ENCODE measurements at regions not wholly inside any gene's neighbourhood (a gene's known extent, or its start where the extent isn't known, plus 50 kb on each side); places are given as distances from the start of the nearest gene placed in this dataset.
"Not testable (repeated sequence)": the region's sequence is repeated elsewhere in the genome, so short reads cannot be mapped to it uniquely, and the experiment has no call there.

DNA sequence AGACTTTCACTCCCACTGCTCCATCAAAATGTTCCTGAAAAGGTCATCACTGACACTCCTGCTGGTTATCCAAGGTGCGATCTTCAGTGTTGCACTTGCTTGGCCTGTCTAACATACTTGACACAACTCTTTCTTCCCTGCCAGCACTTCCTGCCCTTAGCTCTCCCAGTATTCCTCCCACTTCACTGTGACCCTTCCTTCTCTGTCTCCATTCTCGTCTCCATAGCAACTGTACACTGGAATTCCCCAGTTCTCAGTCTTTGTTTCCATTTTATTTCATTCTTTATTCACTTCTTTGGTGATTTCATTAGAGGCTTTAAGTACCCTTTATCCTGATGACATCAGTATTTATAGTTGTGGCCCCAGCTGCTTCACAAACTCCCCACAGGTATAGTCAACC lies 333.0 kb downstream of the IRS1 start:
- TF ChIP-seq CTCF (IDR thresholded peaks at IDR 0.05; ENCODE audit: extremely low read depth, insufficient read depth, missing control alignments): no peak
- DNase-seq (ENCODE audit: low spot score): no peak
- in situ Hi-C loops (cut with MboI; ENCODE audit: low pct_unique_long_range_greater_than_20kb, low sequenced_read_pairs, unreplicated experiment): no loop called here

- TF ChIP-seq CTCF (IDR thresholded peaks at IDR 0.05; ENCODE audit: extremely low read depth, insufficient read depth, missing control alignments): no peak
- in situ Hi-C loops (cut with MboI; ENCODE audit: low pct_unique_long_range_greater_than_20kb, low sequenced_read_pairs, unreplicated experiment): no loop called here
- no peak for DNase-seq (ENCODE audit: low spot score)
Measured at GRCh38 chr2:226466124-226466523, 333.5 kb downstream of the IRS1 start.

GRCh38 chr2:226464380-226464779 lies 335.2 kb downstream of the IRS1 start:
- DNase-seq (ENCODE audit: low spot score): no peak
- in situ Hi-C loops (cut with MboI; ENCODE audit: low pct_unique_long_range_greater_than_20kb, low sequenced_read_pairs, unreplicated experiment): no loop called here
- no peak for TF ChIP-seq CTCF (IDR thresholded peaks at IDR 0.05; ENCODE audit: extremely low read depth, insufficient read depth, missing control alignments)

DNA sequence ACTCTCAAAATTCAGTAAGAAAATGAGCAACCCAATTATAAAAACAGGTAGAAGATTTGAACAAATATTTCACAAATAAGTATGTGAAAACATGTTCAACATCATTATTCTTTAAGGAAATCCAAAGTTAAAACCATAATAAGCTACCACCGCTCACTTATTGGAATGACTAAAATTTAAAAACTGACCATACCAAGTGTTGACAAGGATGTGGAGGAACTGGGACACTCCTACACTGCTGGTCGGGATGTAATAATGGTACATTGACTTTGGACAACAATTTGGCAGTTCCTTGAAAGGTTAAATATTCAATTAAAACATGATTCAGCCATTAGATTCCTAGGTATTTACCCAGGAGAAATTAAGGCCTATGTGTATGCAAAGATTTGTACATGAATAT lies 336.5 kb downstream of the IRS1 start:
- in situ Hi-C loops (cut with MboI; ENCODE audit: low pct_unique_long_range_greater_than_20kb, low sequenced_read_pairs, unreplicated experiment): no loop called here
- no peak for TF ChIP-seq CTCF (IDR thresholded peaks at IDR 0.05; ENCODE audit: extremely low read depth, insufficient read depth, missing control alignments)

GRCh38 chr2:226461981-226462380 lies 337.6 kb downstream of the IRS1 start:
- TF ChIP-seq CTCF (IDR thresholded peaks at IDR 0.05; ENCODE audit: extremely low read depth, insufficient read depth, missing control alignments): no peak
- no peak for DNase-seq (ENCODE audit: low spot score)
- in situ Hi-C loops (cut with MboI; ENCODE audit: low pct_unique_long_range_greater_than_20kb, low sequenced_read_pairs, unreplicated experiment): no loop called here

More for the DNA sequence above, 336.5 kb downstream of the IRS1 start:
- DNase-seq (ENCODE audit: low spot score): no peak

- DNase-seq (ENCODE audit: low spot score); in situ Hi-C loops (cut with MboI; ENCODE audit: low pct_unique_long_range_greater_than_20kb, low sequenced_read_pairs, unreplicated experiment): not testable (repeated sequence)
Measured at GRCh38 chr2:226456144-226456543, 343.5 kb downstream of the IRS1 start.

DNA sequence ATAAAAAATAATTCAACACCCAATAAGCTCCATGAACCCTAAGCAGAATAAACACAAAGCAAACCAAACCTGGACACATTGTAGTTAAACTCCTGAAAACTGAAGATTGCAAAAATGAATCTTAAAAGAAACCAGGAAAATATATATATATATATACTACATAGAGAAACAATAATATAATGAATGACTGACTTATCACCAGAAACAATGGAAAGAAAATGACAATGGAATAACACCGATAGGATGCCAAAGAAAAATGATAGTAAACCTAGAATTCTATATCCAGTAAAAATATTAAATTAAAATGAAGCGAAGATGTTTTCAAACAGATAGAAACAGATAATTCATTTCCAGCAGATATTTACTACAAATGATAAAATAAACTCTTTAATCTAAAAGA lies 346.9 kb downstream of the IRS1 start:
- DNase-seq (ENCODE audit: low spot score): no peak
- TF ChIP-seq CTCF (IDR thresholded peaks at IDR 0.05; ENCODE audit: extremely low read depth, insufficient read depth, missing control alignments): no peak
- in situ Hi-C loops (cut with MboI; ENCODE audit: low pct_unique_long_range_greater_than_20kb, low sequenced_read_pairs, unreplicated experiment): no loop called here
